SK-N-SH (cell line): ENCODE measurements at regions not wholly inside any gene's neighbourhood (a gene's known extent, or its start where the extent isn't known, plus 50 kb on each side); places are given as distances from the start of the nearest gene placed in this dataset.

Experiments
- CTCF ChIA-PET: fragments of 300-600, 350-600 bp; formaldehyde crosslinking; extraction: SDS; loops from one replicate; lab custom pipeline; 2021; lab: Yijun Ruan, JAX
- POLR2A ChIA-PET: fragments of 350-600 bp; sonication (Branson Sonifier 250); formaldehyde crosslinking; extraction: SDS; loops from one replicate; lab custom pipeline; 2020; ENCODE audit warnings: antibody characterized with exemption, inconsistent platforms; lab: Yijun Ruan, JAX
- DNase-seq: peaks from one replicate; pipeline ENCODE4 v3.0.0; 2012
- H2AFZ ChIP-seq: fragments of 200-600 bp; sonication (generic); 2 replicates; pipeline ENCODE4 v1.8.1; 2016; ENCODE audit warnings: antibody characterized with exemption, mild to moderate bottlenecking, low read depth
- H3F3A ChIP-seq: fragments of 200-600 bp; sonication (generic); replicated peaks from 2 replicates; pipeline ENCODE3; 2016; ENCODE audit warnings: antibody characterized with exemption, mild to moderate bottlenecking; ENCODE audit not compliant: insufficient read depth
- H3K27ac ChIP-seq, 2 experiments: fragments of 200-500 bp in 1 of 2; fragments of 200-600 bp in 1 of 2; sonication (Bioruptor generic) in 1 of 2; sonication (generic), shearing (Covaris generic) in 1 of 2; 2 replicates each; pipeline versions ENCODE4 v1.5.1 to v1.6.1; 2014 to 2016; ENCODE audit warnings: low read depth in 2 of 2, inconsistent platforms in 1 of 2, low read length in 1 of 2, mild to moderate bottlenecking in 1 of 2, mixed read lengths in 1 of 2
- H3K27me3 ChIP-seq: fragments of 200-600 bp; sonication (generic), shearing (Covaris generic); 2 replicates; pipeline ENCODE4 v1.6.1; 2016; ENCODE audit warnings: mixed run types; ENCODE audit not compliant: insufficient read depth
- H3K36me3 ChIP-seq, 2 experiments: fragments of 200-500 bp in 1 of 2; fragments of 200-600 bp in 1 of 2; sonication (Bioruptor generic) in 1 of 2; sonication (generic) in 1 of 2; replicated peaks in 1 of 2; 2 replicates each; pipeline versions ENCODE3 to v1.5.1; 2014 to 2016; ENCODE audit warnings: low read length in 1 of 2, mild to moderate bottlenecking in 1 of 2; ENCODE audit not compliant: insufficient read depth in 2 of 2, control insufficient read depth in 1 of 2
- H3K4me1 ChIP-seq, 2 experiments: fragments of 200-500 bp in 1 of 2; fragments of 200-600 bp in 1 of 2; sonication (Bioruptor generic) in 1 of 2; sonication (generic), shearing (Covaris generic) in 1 of 2; 2 replicates each; pipeline versions ENCODE4 v1.5.1 to v1.6.1; 2014 to 2016; ENCODE audit warnings: low read depth in 1 of 2, low read length in 1 of 2, mixed run types in 1 of 2; ENCODE audit not compliant: insufficient read depth in 2 of 2, control insufficient read depth in 1 of 2
- H3K4me2 ChIP-seq: fragments of 200-600 bp; sonication (generic), shearing (Covaris generic); 2 replicates; pipeline ENCODE4 v1.6.1; 2017; ENCODE audit warnings: mixed run types
- H3K4me3 ChIP-seq, 2 experiments: fragments of 200-500 bp in 1 of 2; fragments of 200-600 bp in 1 of 2; sonication (Bioruptor generic) in 1 of 2; sonication (generic), shearing (Covaris generic) in 1 of 2; 2 replicates each; pipeline versions ENCODE4 v1.5.1 to v1.8.1; 2014 to 2016; ENCODE audit warnings: low read depth in 2 of 2, inconsistent platforms in 1 of 2, low read length in 1 of 2, mild to moderate bottlenecking in 1 of 2, mixed read lengths in 1 of 2, moderate library complexity in 1 of 2
- H3K79me2 ChIP-seq: fragments of 200-600 bp; sonication (generic); 2 replicates; pipeline ENCODE4 v1.8.1; 2017; ENCODE audit warnings: mild to moderate bottlenecking; ENCODE audit not compliant: insufficient read depth
- H3K9ac ChIP-seq: fragments of 200-600 bp; sonication (generic); 2 replicates; pipeline ENCODE4 v1.6.1; 2017; ENCODE audit warnings: mixed run types
- H3K9me2 ChIP-seq: fragments of 200-600 bp; sonication (generic); 2 replicates; pipeline ENCODE4 v1.6.1; 2017; ENCODE audit warnings: mixed run types
- H3K9me3 ChIP-seq: fragments of 200-600 bp; sonication (generic); 2 replicates; pipeline ENCODE4 v1.6.1; 2017; ENCODE audit warnings: mixed run types, mild to moderate bottlenecking, moderate library complexity
- H4K20me1 ChIP-seq: fragments of 200-600 bp; sonication (generic); 2 replicates; pipeline ENCODE4 v1.6.1; 2017; ENCODE audit warnings: mild to moderate bottlenecking, mixed run types; ENCODE audit not compliant: insufficient read depth
- CHD2 ChIP-seq: fragments of 150-350 bp; IDR thresholded peaks from 2 replicates; pipeline ENCODE4 v1.6.1; 2018; ENCODE audit warnings: low read length; ENCODE audit not compliant: partially characterized antibody
- EP300 ChIP-seq, 2 experiments: IDR thresholded peaks; 2 replicates each; pipeline versions ENCODE4 v1.4.0 to v1.6.1; 2012; ENCODE audit warnings: borderline replicate concordance in 1 of 2, low read depth in 1 of 2, low read length in 1 of 2
- FOXM1 ChIP-seq: IDR thresholded peaks from 2 replicates; pipeline ENCODE4 v1.4.0; 2012; ENCODE audit warnings: low read depth, mild to moderate bottlenecking
- GABPA ChIP-seq: IDR thresholded peaks from 2 replicates; pipeline ENCODE4 v1.4.0; 2012; ENCODE audit warnings: low read depth, mild to moderate bottlenecking
- GATA2 ChIP-seq: sonication (generic); formaldehyde crosslinking; IDR thresholded peaks from 2 replicates; pipeline ENCODE4 v1.5.0; 2020; ENCODE audit warnings: mild to moderate bottlenecking, missing genetic modification reagents
- MAX ChIP-seq: IDR thresholded peaks from 2 replicates; pipeline ENCODE4 v1.4.0; 2012; ENCODE audit warnings: low read depth
- MXI1 ChIP-seq: IDR thresholded peaks from 2 replicates; pipeline ENCODE4 v1.6.1; 2012; ENCODE audit warnings: mild to moderate bottlenecking, low read depth, low read length, improper control_type of control experiment
- PBX3 ChIP-seq: IDR thresholded peaks from 2 replicates; pipeline ENCODE4; 2012
- POLR2AphosphoS5 ChIP-seq: IDR thresholded peaks from 2 replicates; pipeline ENCODE4 v1.6.1; 2012; ENCODE audit warnings: low read depth, low read length
- RAD21 ChIP-seq: IDR thresholded peaks from 2 replicates; pipeline ENCODE4 v1.6.1; 2012; ENCODE audit warnings: mild to moderate bottlenecking, low read length
- REST ChIP-seq: IDR thresholded peaks from 2 replicates; pipeline ENCODE4 v1.6.1; 2012; ENCODE audit warnings: mild to moderate bottlenecking, low read depth, low read length, moderate library complexity
- TAF1 ChIP-seq: IDR thresholded peaks from 2 replicates; pipeline ENCODE4 v1.6.1; 2012; ENCODE audit warnings: low read depth, mild to moderate bottlenecking, low read length, moderate library complexity, borderline replicate concordance
- USF2 ChIP-seq: fragments of 150-350 bp; IDR thresholded peaks from 2 replicates; pipeline ENCODE4 v1.6.1; 2017; ENCODE audit warnings: antibody characterized with exemption, low read length, low read depth, borderline replicate concordance
- YY1 ChIP-seq: IDR thresholded peaks from 2 replicates; pipeline ENCODE4 v1.4.0; 2012; ENCODE audit warnings: low read depth, mild to moderate bottlenecking
- WGBS: methylation state at CpG from one replicate; pipeline ENCODE4 v1.1.6; 2017; ENCODE audit warnings: low lambda C conversion rate; 5-methylcytosine and 5-hydroxymethylcytosine counted together

GRCh38 chr4:163233321-163233720, 66.6 kb upstream of the NAF1 start:
- CTCF ChIA-PET: interaction anchor here (1.1 to 1.2 kb wide), 2 partner anchors 15 to 99 kb away, joined by 3 to 4 read pairs; partner anchors contain the start of gene NPY1R
- 23% methylated on average over 3 of the region's 3 CpGs for WGBS
- TF ChIP-seq RAD21 (no peak), EP300 (IDR thresholded peaks at IDR 0.05; ENCODE audit: borderline replicate concordance in 1 of 2, low read depth in 1 of 2, low read length in 1 of 2) (no peak), YY1 (no peak), MXI1 (no peak), USF2 (no peak), TAF1 (no peak)

GRCh38 chr4:163228648-163229047, 62.0 kb upstream of the NAF1 start:
- TF ChIP-seq POLR2AphosphoS5 (no peak), FOXM1 (no peak), GATA2 (CRISPR knock-in tag) (no peak), MXI1 (no peak), PBX3 (no peak), CHD2 (no peak), GABPA (no peak), RAD21 (no peak), USF2 (no peak), MAX (no peak), YY1 (no peak), REST (no peak)
- no peak overlapping the region for H3K9ac ChIP-seq
- H3K27me3 ChIP-seq: no peaks in the 10 kb centered on the region
- no peaks in the 10 kb centered on the region for H3K4me1 ChIP-seq
- H2AFZ ChIP-seq: no peak overlapping the region
- H4K20me1 ChIP-seq: no peaks in the 10 kb centered on the region
- H3F3A ChIP-seq: no peaks in the 10 kb centered on the region
- no peaks in the 10 kb centered on the region for H3K9me3 ChIP-seq
- POLR2A ChIA-PET: no interaction called here
- no peak for DNase-seq
- H3K9me2 ChIP-seq: no peaks in the 10 kb centered on the region
- H3K4me2 ChIP-seq: no peak overlapping the region
- H3K36me3 ChIP-seq: no peaks in the 10 kb centered on the region
- no peak overlapping the region for H3K4me3 ChIP-seq
- CTCF ChIA-PET: no interaction called here
- H3K27ac ChIP-seq: no peak overlapping the region
- H3K79me2 ChIP-seq: no peaks in the 10 kb centered on the region

More at GRCh38 chr4:163233321-163233720, 66.6 kb upstream of the NAF1 start:
- Histone ChIP-seq H3K27ac (no peak overlapping the region), H3K4me1 (no peaks in the 10 kb centered on the region), H3K36me3 (no peaks in the 10 kb centered on the region), H3K79me2 (no peaks in the 10 kb centered on the region), H3K27me3 (no peaks in the 10 kb centered on the region), H3K4me3 (no peak overlapping the region), H3K9ac (no peak overlapping the region), H3K9me3 (no peaks in the 10 kb centered on the region), H2AFZ (no peak overlapping the region), H3K4me2 (no peak overlapping the region), H3K9me2 (no peaks in the 10 kb centered on the region), H4K20me1 (no peaks in the 10 kb centered on the region), H3F3A (no peaks in the 10 kb centered on the region)
- POLR2A ChIA-PET: no interaction called here
- no peak for DNase-seq
